ENCODE measurements at regions not wholly inside any gene's neighbourhood (a gene's known extent, or its start where the extent isn't known, plus 50 kb on each side); places are given as distances from the start of the nearest gene placed in this dataset.

DNA sequence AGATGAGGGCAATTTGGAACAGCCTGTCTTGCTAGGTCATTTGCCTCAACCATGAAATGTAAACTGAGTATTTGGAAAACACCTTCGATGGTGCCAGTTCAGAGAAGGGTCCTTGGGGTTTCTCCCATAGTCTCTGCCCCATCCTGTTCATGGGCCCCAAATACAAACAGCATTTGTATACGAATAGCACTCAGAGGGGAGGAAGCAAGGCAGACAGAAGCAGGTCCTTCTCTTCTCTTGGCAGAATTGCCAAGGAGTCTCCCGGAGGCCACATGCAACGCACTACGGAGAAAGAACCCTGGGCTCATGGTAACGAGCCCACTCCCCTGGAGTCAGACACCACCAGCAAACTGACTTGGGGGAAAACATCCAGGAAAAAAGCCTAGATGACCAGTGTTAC is 162.1 kb downstream of the RAB11FIP2 start:
- no peak for DNase-seq

DNA sequence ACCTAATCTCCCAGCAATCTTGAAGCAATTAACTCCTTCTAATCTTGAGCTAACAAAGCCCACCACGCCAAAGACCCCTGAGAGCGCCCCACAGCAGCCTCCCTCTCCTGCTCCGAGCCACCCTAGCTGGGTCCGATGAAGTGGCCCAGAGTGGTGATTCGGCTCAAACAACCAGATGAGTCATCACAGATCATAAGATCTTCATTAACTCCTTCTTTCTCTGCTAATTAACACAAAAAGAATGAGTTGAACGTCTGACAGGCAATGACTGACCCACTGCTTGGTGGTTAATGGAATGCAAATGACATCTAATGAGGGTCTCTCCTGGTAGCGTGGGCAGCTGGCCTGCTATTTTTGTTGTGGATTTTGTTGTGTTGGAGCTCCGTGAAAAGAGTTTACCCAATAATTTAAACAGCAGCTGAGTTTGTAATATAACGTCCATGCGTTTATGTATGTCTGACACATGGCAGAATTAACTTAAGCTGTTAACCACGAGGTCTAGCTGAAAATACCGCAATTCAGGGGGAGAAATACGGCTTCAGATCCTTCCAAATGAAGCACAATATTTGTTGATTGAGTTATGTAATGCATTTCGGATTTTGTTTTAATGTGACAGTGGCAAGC is 161.4 kb downstream of the RAB11FIP2 start:
- no peak for DNase-seq

DNA sequence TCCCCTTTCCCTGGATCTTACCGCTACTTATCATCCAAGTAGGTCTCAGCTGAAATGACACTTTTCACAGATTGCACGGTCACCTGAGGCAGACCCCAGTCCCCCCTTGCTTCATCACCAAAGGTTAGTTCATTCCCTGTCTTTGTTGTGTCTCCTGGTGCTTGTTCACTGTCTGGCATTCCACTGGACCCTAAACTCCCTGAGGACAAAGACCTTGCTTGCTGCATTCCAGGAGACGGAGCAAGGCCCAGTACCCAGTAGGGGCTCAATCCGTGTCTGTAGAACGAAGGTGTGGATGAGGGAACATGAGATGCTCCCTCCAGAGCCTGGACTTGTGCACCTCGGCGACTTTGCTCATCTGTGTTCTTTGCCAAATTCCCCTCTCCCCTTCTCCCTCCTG is 160.0 kb downstream of the RAB11FIP2 start:
- DNase-seq, result no peak

- no peak for DNase-seq
Observed at GRCh38 chr10:117889664-117890063, 157.1 kb downstream of the RAB11FIP2 start.

DNA sequence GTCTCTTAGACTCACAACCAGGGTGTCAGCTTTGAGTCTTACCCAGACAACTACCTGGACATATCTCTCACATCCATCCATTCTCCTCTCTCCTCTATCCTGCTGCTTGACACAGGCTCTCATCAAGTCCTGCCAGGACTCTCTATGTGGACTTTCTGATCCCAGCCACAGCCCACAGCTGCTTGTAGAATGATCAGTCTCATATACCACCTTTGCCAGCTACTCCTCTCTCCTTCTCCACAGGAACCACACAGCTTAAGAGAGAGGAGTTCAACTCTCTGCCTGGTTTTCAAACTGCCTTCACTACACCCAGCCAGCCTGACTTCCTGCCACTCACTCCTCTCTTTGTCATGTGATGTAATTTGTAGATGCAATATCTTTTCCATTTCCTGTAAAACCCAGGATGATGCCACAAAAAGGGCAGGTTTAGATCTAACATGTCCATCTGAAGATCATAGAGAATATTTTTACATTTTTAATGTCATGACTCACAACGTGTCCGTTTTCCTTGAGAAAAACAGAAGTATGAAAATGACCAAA is 154.0 kb downstream of the RAB11FIP2 start:
- DNase-seq, result no peak

DNA sequence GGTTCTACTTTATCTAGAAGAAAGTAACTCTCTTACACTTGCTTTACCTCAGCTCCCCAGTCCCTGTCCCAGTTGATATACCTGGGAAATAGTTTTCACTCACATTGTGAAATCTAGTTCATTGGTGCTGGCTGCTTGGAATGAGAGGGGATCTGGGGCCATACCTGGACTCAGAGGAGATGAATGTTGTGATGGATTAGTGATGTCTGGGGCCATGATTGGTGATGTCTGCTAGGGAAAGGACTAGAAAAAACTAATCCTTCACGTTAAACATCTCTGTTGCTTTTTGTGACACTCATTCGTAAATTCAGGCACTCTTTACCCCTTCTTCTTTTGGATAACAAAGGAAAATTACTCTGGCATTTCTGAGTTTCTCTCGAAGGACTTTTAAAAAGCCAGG is 152.4 kb downstream of the RAB11FIP2 start:
- DNase-seq, result no peak

- no peak for DNase-seq
Observed at GRCh38 chr10:117896517-117896916, 150.2 kb downstream of the RAB11FIP2 start.

- no peak for DNase-seq
Observed at GRCh38 chr10:117899181-117899683, 147.5 kb downstream of the RAB11FIP2 start.

- DNase-seq, result no peak
Observed at GRCh38 chr10:117900280-117900679, 146.5 kb downstream of the RAB11FIP2 start.

GRCh38 chr10:117903854-117904253 is 142.9 kb downstream of the RAB11FIP2 start:
- no peak for DNase-seq

DNA sequence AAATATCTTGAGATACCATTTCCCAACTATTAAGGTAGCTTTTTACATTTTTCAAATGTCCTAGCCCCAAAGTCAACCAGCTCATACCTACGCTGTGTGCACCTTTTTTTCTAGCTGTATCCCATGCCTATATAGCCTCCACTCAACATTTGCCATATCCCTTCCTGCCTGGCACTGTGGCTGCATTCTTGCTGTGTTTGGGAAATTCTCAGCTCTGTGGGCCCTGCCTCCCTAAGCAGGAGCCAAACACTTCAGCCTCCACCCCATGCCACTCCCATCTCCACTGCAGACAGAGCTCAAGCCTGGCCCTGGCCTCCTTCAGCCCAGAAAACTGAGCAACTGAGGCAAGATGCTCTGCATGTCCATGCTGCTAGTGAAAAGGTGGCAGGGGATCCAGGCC is 141.3 kb downstream of the RAB11FIP2 start:
- DNase-seq, result no peak

DNA sequence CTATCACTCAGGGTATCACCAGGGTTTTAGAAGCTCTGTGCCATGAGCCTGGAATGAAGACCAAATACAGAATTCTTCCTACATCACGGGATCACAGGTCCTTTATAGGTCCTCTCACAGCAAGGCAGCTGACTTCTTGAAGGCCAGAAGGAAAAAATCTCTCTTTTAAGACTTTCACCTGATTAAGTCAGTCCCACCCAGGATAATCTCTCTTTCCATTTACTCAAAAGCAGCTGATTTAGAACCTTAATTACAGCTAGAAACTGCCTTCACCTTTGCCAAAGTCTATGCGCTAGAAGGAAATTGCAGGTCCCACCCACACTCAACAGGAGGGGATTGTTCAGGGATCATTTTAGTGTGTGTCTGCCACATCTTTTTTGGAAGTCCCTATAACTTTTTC is 135.1 kb downstream of the RAB11FIP2 start:
- no peak for DNase-seq

GRCh38 chr10:117914334-117914733 is 132.4 kb downstream of the RAB11FIP2 start:
- no peak for DNase-seq

DNA sequence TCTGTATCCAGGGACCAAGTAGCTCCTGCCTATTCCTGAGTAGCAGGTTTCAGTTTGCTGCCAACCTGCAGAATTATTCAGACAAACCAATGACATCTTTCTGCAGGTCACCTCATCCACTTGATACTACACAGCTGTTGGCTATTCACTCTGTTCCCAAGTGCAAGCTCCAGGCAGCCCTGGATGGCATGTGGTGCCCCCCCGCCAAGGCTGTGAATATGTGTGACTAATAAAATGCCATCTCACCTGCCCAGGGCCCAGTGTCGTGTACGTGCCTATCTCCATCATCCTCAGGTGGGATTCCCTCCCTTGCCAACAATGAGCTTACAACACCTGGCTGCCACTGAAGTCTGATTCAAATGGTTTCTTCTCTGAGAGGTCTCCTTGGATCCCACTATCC is 125.8 kb downstream of the RAB11FIP2 start:
- no peak for DNase-seq

- DNase-seq, result no peak
Observed at GRCh38 chr10:117921421-117921820, 125.3 kb downstream of the RAB11FIP2 start.

GRCh38 chr10:117924820-117925219 is 121.9 kb downstream of the RAB11FIP2 start:
- no peak for DNase-seq

- DNase-seq, result no peak
Observed at GRCh38 chr10:117925369-117925768, 121.4 kb downstream of the RAB11FIP2 start.

GRCh38 chr10:117926491-117926890 is 120.2 kb downstream of the RAB11FIP2 start:
- DNase-seq, result no peak

DNA sequence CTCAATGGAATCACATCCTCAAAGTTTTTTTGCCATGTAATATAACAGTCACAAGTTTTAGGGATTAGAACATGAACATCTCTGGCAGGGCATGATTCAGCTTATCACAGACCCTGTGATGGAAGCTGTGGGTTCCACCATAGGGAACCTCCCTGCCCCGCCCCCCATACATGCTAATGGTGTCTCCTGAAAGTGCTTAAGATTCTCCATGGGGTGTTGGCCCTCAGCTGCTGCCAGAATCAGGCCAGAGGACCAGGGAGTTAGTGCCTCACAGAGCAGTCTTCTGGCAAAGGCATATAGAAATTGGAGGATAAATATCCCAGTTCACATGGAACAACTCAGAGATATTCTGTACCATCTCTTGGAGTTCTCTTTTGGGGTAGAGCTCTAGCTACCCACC is 119.4 kb downstream of the RAB11FIP2 start:
- no peak for DNase-seq

GRCh38 chr10:117927871-117928270 is 118.9 kb downstream of the RAB11FIP2 start:
- DNase-seq, result no peak

GRCh38 chr10:117928281-117928680 is 118.5 kb downstream of the RAB11FIP2 start:
- no peak for DNase-seq

DNA sequence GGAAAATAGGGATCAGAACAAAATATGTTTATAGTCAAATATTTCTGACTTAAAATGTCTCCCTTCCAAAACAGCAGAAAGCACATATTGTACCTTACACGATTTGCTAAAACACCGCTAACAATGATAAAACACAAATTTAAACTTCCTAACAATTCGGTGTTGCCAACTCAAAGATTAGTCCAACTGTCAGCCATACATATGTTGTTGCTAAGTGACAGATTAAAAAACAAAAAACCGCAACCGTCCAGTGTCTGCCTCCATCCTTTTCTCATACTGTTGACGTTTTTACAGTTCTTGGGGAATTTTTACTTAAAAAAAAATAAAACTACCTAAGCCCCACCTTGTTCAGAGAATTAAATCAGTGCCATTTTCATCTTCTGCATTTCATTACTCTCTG is 118.0 kb downstream of the RAB11FIP2 start:
- no peak for DNase-seq

DNA sequence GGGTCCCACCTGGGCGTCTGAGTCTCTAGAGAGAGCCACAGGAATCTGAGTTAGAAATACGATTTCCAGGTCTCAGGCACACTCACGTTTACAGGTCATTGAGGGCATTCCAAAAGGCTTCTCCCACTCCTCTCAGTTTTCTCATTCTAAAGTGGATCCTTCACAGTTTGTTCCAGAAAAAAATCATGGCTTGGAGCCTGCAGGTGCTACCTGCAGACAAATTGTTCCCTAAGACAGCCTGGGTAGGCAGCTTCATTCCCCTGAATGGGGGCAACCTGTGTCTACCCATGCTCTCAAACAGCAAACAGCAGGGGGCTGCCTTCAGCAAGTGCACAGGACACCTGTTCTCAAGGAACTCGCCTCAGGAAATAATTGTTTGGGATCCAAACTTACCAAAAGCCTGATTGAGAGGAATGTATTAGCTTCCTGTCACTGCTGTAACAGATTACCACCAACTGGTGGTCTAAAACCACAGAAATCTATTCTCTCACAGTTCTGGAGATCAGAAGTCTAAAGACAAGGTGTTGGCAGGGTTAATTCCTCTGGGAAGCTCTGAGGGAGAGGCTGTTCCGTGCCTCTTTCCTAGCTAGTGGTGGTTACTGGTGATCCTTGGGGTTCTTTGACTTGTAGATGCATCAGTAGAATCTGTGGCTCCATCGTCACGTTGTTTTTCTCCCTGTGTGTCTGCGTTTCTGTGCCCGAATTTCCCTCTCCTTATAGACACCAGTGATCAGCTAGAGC is 117.2 kb downstream of the RAB11FIP2 start:
- no peak for DNase-seq

GRCh38 chr10:117931078-117931477 is 115.7 kb downstream of the RAB11FIP2 start:
- no peak for DNase-seq

All from CD4-positive, alpha-beta T cell treated with Interleukin-17A for 1 hour (primary cell).